ENCODE measurements at regions not wholly inside any gene's neighbourhood (a gene's known extent, or its start where the extent isn't known, plus 50 kb on each side); places are given as distances from the start of the nearest gene placed in this dataset.

DNA sequence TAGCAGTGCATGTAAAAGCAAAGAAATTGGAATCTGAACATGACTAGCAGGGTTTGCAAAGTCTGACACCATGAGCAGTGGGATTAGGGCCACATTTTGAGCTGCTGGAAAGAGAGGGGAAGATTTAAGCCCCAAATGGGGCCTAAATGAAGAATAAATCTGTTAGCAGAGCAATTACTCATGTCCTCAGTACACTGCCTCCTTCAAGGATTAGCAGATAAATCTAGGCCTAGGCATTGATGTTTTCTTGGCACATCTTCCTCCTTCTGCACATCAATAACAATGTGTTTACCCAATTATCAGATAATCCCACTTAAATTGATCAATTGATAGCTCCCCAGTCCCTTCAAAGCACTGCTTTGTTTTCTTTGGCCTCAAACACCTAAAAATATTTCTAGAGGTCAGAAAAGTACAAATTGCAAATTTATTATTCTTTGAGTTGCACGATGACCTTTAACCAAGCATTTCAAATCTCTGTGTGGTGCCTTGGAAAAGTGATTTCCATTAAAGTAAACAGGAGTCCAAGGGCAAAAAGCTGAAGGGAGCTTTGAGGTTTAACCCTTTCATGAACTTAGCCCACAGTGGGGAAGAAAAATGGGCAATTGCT is 514.7 kb upstream of the CHORDC1 start:
- H3K4me3 ChIP-seq (ENCODE audit: low read depth, low read length): no peak overlapping the region
- DNase-seq (ENCODE audit: low read depth): no peak
- TF ChIP-seq, protein P1, sequence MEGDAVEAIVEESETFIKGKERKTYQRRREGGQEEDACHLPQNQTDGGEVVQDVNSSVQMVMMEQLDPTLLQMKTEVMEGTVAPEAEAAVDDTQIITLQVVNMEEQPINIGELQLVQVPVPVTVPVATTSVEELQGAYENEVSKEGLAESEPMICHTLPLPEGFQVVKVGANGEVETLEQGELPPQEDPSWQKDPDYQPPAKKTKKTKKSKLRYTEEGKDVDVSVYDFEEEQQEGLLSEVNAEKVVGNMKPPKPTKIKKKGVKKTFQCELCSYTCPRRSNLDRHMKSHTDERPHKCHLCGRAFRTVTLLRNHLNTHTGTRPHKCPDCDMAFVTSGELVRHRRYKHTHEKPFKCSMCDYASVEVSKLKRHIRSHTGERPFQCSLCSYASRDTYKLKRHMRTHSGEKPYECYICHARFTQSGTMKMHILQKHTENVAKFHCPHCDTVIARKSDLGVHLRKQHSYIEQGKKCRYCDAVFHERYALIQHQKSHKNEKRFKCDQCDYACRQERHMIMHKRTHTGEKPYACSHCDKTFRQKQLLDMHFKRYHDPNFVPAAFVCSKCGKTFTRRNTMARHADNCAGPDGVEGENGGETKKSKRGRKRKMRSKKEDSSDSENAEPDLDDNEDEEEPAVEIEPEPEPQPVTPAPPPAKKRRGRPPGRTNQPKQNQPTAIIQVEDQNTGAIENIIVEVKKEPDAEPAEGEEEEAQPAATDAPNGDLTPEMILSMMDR (IDR thresholded peaks at IDR 0.05; ENCODE audit: insufficient read depth, low read length): no peak

DNA sequence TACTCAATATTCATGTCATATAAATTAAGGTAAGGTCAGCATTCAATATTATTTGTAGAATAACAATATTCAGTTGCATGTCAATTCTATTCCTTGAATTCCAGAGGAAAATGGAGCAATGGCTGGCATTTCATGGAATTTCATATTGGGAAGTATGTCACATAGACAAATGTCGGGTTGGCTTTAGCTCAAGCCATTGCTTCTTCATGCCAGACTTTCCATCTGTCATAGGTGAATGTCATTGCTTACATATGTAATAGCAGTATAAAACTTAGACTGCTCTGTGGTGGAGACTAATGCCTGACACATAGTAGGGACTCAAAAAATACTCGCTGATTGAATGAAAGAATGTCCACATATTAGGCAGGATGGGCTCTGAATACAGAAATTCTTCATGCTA is 509.6 kb upstream of the CHORDC1 start:
- H3K4me3 ChIP-seq (ENCODE audit: low read depth, low read length): no peak overlapping the region
- TF ChIP-seq, protein P1 (IDR thresholded peaks at IDR 0.05; ENCODE audit: insufficient read depth, low read length): no peak
- DNase-seq (ENCODE audit: low read depth): no peak

DNA sequence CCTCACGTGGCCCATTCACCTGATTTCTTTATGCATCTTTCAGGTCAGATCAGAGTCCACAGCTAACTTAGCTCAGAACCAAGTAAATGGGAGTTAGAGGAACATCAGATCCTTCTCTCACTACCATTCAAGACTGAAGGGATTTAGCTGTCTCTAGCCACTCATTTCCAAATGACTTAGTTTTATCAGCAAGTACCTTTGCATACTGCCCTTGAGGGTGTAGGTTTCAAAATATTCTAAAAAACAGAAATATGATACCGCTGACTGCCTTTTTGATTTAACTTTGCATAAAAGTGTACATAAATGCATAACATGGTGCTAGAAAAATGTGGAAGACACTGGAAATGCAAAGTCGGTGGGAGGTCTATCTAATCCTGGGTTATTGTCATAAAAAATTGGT is 500.6 kb upstream of the CHORDC1 start:
- no peak overlapping the region for H3K4me3 ChIP-seq (ENCODE audit: low read depth, low read length)
- DNase-seq (ENCODE audit: low read depth): no peak
- TF ChIP-seq, protein P1 (IDR thresholded peaks at IDR 0.05; ENCODE audit: insufficient read depth, low read length): no peak

DNA sequence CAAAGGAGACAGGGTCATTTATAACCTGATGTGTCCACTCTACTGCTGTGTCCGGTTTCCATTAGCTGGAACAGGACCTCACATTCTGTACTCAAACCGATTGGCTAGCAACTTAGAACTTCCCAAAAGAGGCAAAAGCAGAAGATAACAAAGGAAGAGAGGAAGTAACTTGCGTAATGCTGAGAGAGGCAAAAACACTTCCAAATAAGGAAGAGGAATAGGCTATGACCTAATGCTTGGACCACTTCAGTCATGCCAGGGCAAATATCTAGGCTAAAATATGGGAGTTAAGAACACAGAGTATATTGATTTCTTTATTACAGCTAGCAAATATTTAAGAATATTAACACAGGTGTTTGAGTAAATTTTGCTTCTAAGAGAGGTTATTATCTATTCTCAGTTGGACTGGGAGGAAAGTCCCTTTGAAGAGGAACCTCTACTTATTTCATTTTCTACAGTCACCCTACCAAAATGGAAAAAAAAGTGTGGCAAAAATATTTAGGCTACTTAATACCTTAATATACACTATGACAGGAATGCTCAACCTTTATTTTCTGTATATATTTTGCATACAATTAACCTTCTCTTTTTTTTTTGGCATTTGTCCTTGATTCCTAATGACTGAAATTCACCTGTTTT is 499.8 kb upstream of the CHORDC1 start:
- no peak for DNase-seq (ENCODE audit: low read depth)
- H3K4me3 ChIP-seq (ENCODE audit: low read depth, low read length): no peak overlapping the region
- TF ChIP-seq, protein P1 (IDR thresholded peaks at IDR 0.05; ENCODE audit: insufficient read depth, low read length): no peak

DNA sequence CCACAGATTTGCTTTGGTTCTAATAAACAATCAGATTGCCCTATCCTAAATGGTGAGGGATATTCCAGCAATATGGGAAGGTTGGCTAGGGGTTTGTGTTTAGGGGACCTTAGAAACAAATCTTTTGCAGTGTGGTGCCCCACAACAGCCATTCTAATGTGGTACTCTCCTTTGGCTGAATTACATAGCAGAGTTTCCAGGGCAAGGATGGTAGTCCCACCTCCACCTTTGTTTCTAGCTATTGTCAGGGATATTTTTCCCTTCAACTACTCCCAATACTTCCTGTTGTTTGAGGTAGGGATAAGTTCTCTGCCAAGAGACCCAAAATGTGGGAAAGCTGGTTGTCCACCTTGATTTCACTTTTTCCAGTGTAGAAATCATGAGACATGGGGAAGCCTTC is 494.7 kb upstream of the CHORDC1 start:
- DNase-seq (ENCODE audit: low read depth): no peak
- TF ChIP-seq, protein P1 (IDR thresholded peaks at IDR 0.05; ENCODE audit: insufficient read depth, low read length): no peak
- no peak overlapping the region for H3K4me3 ChIP-seq (ENCODE audit: low read depth, low read length)

DNA sequence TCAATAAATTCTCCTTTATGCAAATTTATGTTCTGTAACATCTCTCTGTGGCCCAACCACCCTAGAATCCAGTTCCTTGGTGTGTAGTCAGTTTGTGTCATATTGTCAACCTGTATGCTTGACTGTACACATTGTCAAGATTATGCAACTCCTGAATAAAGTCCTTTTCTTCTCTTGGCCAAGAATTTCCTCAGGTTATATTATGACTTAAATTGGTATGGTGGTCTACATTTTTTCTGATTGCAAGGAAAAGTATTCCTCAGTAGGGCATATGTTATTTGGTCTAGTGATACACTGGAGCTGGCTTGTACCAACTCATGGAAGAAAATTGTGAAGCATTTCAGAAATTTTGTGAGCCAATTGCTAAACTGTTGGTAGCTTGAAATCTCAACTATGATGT is 482.8 kb upstream of the CHORDC1 start:
- H3K4me3 ChIP-seq (ENCODE audit: low read depth, low read length): no peak overlapping the region
- TF ChIP-seq, protein P1 (IDR thresholded peaks at IDR 0.05; ENCODE audit: insufficient read depth, low read length): no peak
- no peak for DNase-seq (ENCODE audit: low read depth)

DNA sequence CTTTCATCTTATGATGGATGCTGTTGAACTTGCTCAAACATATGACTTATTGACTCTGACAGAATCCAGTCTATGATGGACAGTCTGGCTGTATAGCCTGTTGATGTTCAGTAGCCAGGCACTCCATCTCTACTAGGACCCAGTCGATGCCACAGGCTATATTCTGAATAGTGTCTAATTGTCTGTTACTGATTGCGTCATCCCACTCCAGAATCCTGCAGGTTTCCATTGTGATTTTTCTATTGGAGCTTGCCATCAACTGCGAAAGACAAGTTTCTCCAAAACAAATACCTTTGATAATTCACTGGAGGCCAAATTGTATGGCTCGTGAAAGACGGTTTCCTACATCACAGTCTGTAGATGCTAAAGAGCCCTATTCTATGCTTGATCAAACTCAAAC is 481.7 kb upstream of the CHORDC1 start:
- TF ChIP-seq, protein P1 (IDR thresholded peaks at IDR 0.05; ENCODE audit: insufficient read depth, low read length): no peak
- DNase-seq (ENCODE audit: low read depth): no peak
- H3K4me3 ChIP-seq (ENCODE audit: low read depth, low read length): no peak overlapping the region
